ENCODE measurements at regions not wholly inside any gene's neighbourhood (a gene's known extent, or its start where the extent isn't known, plus 50 kb on each side); places are given as distances from the start of the nearest gene placed in this dataset.

- no peak for FAIRE-seq
- BruUV-seq (replicated peaks) = no TSS peak
Observed at GRCh38 chr1:221429264-221429663, 312.6 kb downstream of the DUSP10 start.

GRCh38 chr1:221430152-221430960, 311.5 kb downstream of the DUSP10 start:
- H3K27me3 ChIP-seq (ENCODE audit: control insufficient read depth in 1 of 2, insufficient read depth in 2 of 2, low read length in 2 of 2) = no peaks in the 10 kb centered on the region
- no peaks in the 10 kb centered on the region for H3K79me2 ChIP-seq (ENCODE audit: insufficient read depth, low read length)
- ATAC-seq = no peak
- TF ChIP-seq, protein P1, sequence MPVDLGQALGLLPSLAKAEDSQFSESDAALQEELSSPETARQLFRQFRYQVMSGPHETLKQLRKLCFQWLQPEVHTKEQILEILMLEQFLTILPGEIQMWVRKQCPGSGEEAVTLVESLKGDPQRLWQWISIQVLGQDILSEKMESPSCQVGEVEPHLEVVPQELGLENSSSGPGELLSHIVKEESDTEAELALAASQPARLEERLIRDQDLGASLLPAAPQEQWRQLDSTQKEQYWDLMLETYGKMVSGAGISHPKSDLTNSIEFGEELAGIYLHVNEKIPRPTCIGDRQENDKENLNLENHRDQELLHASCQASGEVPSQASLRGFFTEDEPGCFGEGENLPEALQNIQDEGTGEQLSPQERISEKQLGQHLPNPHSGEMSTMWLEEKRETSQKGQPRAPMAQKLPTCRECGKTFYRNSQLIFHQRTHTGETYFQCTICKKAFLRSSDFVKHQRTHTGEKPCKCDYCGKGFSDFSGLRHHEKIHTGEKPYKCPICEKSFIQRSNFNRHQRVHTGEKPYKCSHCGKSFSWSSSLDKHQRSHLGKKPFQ (CRISPR knock-in tag; IDR thresholded peaks at IDR 0.05; ENCODE audit: insufficient replicate concordance) = no peak
- TF ChIP-seq, protein P2, sequence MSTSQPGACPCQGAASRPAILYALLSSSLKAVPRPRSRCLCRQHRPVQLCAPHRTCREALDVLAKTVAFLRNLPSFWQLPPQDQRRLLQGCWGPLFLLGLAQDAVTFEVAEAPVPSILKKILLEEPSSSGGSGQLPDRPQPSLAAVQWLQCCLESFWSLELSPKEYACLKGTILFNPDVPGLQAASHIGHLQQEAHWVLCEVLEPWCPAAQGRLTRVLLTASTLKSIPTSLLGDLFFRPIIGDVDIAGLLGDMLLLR (CRISPR knock-in tag; IDR thresholded peaks at IDR 0.05) = no peak
- TF ChIP-seq ZBTB42 (CRISPR knock-in tag; IDR thresholded peaks at IDR 0.05) = no peak
- no peak for TF ChIP-seq SOX6 (IDR thresholded peaks at IDR 0.05)
- no peak for TF ChIP-seq SOX6 (CRISPR knock-in tag; IDR thresholded peaks at IDR 0.05)
- no peak overlapping the region for H3K9ac ChIP-seq (ENCODE audit: insufficient read depth, low read depth, low read length)
- in situ Hi-C loops (cut with HindIII; ENCODE audit: extremely low pct_ligation_motif_present, low pct_unique_long_range_greater_than_20kb) = no loop called here
- H3K27ac ChIP-seq (ENCODE audit: extremely low read length, insufficient read depth, low read length) = no peak overlapping the region
- no peaks in the 10 kb centered on the region for H3K9me3 ChIP-seq (ENCODE audit: low read length)
- H3K4me2 ChIP-seq (ENCODE audit: low read depth, low read length) = no peak overlapping the region
- intact Hi-C loops (cut with micrococcal nuclease; ENCODE audit: unreplicated experiment) = no loop called here
- 3% methylated on average over 4 of the region's 4 CpGs for WGBS (ENCODE audit: low lambda C conversion rate)
- no peaks in the 10 kb centered on the region for H3K36me3 ChIP-seq (replicated peaks in 1 of 2; ENCODE audit: control insufficient read depth in 1 of 2, insufficient read depth in 2 of 2, low read length in 2 of 2)
- BruUV-seq (replicated peaks) = no TSS peak
- no peak overlapping the region for H3K4me3 ChIP-seq (replicated peaks in 1 of 3; ENCODE audit: insufficient read depth in 1 of 3, low read depth in 2 of 3, low read length in 3 of 3)
- CTCF ChIA-PET (ENCODE audit: low intra/inter-chr PET ratio, low total read pairs) = no interaction called here
- H4K20me1 ChIP-seq (ENCODE audit: insufficient read depth, low read length) = no peaks in the 10 kb centered on the region
- FAIRE-seq = no peak
- H2AFZ ChIP-seq (ENCODE audit: low read length) = no peak overlapping the region
- POLR2A ChIA-PET = no interaction called here
- no peak for DNase-seq (ENCODE audit: low spot score)
- no peaks in the 10 kb centered on the region for H3K4me1 ChIP-seq (ENCODE audit: insufficient read depth, low read length)

More at GRCh38 chr1:221429264-221429663, 312.6 kb downstream of the DUSP10 start:
- in situ Hi-C loops (cut with HindIII; ENCODE audit: extremely low pct_ligation_motif_present, low pct_unique_long_range_greater_than_20kb) (no loop called here), intact Hi-C loops (cut with micrococcal nuclease; ENCODE audit: unreplicated experiment) (no loop called here)
- Histone ChIP-seq H3K9ac (ENCODE audit: insufficient read depth, low read depth, low read length) (no peak overlapping the region), H3K27me3 (ENCODE audit: control insufficient read depth in 1 of 2, insufficient read depth in 2 of 2, low read length in 2 of 2) (no peaks in the 10 kb centered on the region), H3K9me3 (ENCODE audit: low read length) (no peaks in the 10 kb centered on the region), H3K36me3 (replicated peaks in 1 of 2; ENCODE audit: control insufficient read depth in 1 of 2, insufficient read depth in 2 of 2, low read length in 2 of 2) (no peaks in the 10 kb centered on the region), H4K20me1 (ENCODE audit: insufficient read depth, low read length) (no peaks in the 10 kb centered on the region), H3K79me2 (ENCODE audit: insufficient read depth, low read length) (no peaks in the 10 kb centered on the region), H3K27ac (ENCODE audit: extremely low read length, insufficient read depth, low read length) (no peak overlapping the region), H3K4me1 (ENCODE audit: insufficient read depth, low read length) (no peaks in the 10 kb centered on the region), H2AFZ (ENCODE audit: low read length) (no peak overlapping the region), H3K4me2 (ENCODE audit: low read depth, low read length) (no peak overlapping the region), H3K4me3 (replicated peaks in 1 of 3; ENCODE audit: insufficient read depth in 1 of 3, low read depth in 2 of 3, low read length in 3 of 3) (no peak overlapping the region)
- POLR2A ChIA-PET = no interaction called here
- TF ChIP-seq ZBTB46 (CRISPR knock-in tag; IDR thresholded peaks at IDR 0.05; ENCODE audit: borderline replicate concordance) (no peak), MTF2 (CRISPR knock-in tag; IDR thresholded peaks at IDR 0.05; ENCODE audit: borderline replicate concordance) (no peak), CBFB (CRISPR knock-in tag; IDR thresholded peaks at IDR 0.05) (no peak), DR1 (CRISPR knock-in tag; IDR thresholded peaks at IDR 0.05) (no peak), MAFK (conservative IDR thresholded peaks at IDR 0.05 in 1 of 2, IDR thresholded peaks at IDR 0.05 in 1 of 2; ENCODE audit: low read length in 2 of 2) (peak; percentile 21 to 41; a peak in 3 of 4 replicates), PHF5A (CRISPR knock-in tag; IDR thresholded peaks at IDR 0.05; ENCODE audit: low read depth, unreplicated experiment) (no peak)
- ATAC-seq = no peak
- DNase-seq (ENCODE audit: low spot score) = no peak
- CTCF ChIA-PET (ENCODE audit: low intra/inter-chr PET ratio, low total read pairs) = no interaction called here
- 0% methylated on average over 1 of the region's 1 CpG for WGBS (ENCODE audit: low lambda C conversion rate)

Measured in HepG2 (cell line).